ENCODE measurements at regions not wholly inside any gene's neighbourhood (a gene's known extent, or its start where the extent isn't known, plus 50 kb on each side); places are given as distances from the start of the nearest gene placed in this dataset.

DNA sequence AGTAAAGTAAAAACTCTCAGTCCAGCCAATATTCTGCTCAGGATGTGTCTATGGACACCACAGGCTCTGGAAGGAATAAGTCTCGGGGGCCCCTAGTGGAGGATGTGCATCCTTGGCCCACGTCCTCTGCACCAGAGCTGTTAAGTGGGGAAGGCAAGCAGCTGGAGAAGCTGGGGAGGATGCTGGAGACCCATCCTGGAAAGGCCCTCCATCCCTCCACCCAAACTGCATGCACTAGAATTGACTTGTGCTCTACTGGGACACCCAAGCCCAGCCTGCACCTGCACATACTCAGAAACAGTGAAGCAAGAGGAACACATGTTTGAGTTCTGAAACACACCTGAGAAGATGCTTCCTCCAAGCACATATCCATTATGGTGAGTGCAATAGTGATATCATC is 307.8 kb downstream of the TSHZ3 start:
- TF ChIP-seq, protein P1, sequence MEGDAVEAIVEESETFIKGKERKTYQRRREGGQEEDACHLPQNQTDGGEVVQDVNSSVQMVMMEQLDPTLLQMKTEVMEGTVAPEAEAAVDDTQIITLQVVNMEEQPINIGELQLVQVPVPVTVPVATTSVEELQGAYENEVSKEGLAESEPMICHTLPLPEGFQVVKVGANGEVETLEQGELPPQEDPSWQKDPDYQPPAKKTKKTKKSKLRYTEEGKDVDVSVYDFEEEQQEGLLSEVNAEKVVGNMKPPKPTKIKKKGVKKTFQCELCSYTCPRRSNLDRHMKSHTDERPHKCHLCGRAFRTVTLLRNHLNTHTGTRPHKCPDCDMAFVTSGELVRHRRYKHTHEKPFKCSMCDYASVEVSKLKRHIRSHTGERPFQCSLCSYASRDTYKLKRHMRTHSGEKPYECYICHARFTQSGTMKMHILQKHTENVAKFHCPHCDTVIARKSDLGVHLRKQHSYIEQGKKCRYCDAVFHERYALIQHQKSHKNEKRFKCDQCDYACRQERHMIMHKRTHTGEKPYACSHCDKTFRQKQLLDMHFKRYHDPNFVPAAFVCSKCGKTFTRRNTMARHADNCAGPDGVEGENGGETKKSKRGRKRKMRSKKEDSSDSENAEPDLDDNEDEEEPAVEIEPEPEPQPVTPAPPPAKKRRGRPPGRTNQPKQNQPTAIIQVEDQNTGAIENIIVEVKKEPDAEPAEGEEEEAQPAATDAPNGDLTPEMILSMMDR (IDR thresholded peaks at IDR 0.05): no peak
- TF ChIP-seq POLR2A (IDR thresholded peaks at IDR 0.05): no peak

Data from prostate gland (tissue), 2 donors.